Cerebellar cortex (tissue), 1 donor: ENCODE measurements at regions not wholly inside any gene's neighbourhood (a gene's known extent, or its start where the extent isn't known, plus 50 kb on each side); places are given as distances from the start of the nearest gene placed in this dataset.

Source experiments
- DNase-seq: peaks from one replicate; pipeline ENCODE4 v3.0.0-alpha.2; 2015; ENCODE audit warnings: low spot score

DNA sequence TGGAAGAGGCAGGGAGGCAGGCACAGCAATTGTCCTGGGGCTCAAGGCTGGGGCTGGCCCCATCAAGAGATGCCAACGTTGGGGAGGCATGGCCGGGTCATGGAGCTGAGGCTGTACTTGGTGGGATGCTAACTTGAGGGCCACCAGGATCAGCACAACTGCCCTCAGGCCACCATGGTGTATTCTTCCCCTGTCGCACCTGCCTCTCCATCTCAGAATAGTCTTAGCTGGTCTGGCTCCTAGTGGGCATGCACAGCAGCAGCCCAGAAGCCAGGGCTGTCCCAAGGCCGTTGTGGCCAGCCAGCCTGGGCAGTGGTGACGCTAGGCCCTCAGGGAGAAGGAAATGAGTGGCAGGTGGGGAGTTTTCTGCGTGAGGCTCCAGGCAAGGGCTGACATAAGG lies 91.3 kb downstream of the DHCR7 start:
- DNase-seq, result no peak

GRCh38 chr11:71356280-71356876 lies 91.8 kb downstream of the DHCR7 start:
- no peak for DNase-seq

- no peak for DNase-seq
These were observed 92.9 kb downstream of the DHCR7 start for GRCh38 chr11:71355281-71355680.

DNA sequence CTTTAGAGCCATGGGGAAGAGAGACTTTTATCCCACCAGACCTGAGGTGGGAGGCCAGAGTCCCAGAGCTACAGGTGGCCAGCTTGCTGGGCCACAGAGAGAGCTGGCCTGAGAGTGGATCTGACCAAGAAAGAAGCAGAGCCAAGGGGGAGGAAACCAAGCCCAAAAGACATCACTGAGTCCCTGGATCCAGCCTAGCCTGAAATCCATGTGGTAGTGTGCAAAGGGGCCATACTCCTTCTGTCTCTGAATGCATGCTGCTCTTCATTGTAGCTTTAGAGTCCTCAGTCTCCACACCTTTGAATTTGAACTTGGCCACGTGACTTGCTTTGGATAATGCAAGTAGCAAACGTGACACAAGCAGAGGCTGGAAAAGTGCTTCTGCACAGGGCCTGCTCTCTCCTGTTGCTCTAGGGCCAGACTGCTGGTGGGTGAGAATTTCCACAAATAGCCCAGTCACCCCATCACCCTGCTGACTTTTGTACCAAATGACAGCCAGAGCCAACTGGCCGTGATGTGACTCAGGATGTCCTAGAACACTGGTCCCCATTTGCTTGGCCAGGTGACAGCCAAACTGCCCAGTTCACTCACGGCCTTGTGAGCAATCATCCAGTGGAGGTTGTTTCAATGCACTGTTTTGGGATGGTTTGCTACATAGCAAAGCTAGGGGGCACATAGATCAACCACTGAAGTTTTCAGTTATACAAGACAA lies 93.6 kb downstream of the DHCR7 start:
- peak; percentile 43 for DNase-seq

GRCh38 chr11:71352748-71353147 lies 95.4 kb downstream of the DHCR7 start:
- no peak for DNase-seq

- no peak for DNase-seq
These were observed 96.0 kb downstream of the DHCR7 start for GRCh38 chr11:71352226-71352625.

DNA sequence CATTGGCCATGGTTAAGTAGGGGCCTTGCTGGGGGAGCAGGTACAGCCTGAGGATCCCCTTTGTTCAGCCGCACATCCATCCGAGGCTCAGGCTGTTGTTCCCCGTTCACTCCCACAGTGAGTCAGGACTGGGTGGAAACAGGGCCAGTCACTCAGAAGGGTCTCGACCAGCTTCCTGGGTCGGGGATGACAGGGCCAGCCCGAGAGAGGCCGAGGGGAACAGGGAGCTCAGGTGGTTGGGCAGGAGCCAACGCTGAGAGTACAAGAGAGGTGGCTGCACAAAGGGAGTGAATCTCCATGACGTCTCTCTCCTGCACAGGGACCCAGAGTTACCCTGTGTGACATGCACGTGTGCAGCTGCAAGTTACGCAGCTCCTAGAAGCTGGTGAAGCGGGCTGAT lies 97.2 kb upstream of the SHANK2 start:
- DNase-seq, result no peak

DNA sequence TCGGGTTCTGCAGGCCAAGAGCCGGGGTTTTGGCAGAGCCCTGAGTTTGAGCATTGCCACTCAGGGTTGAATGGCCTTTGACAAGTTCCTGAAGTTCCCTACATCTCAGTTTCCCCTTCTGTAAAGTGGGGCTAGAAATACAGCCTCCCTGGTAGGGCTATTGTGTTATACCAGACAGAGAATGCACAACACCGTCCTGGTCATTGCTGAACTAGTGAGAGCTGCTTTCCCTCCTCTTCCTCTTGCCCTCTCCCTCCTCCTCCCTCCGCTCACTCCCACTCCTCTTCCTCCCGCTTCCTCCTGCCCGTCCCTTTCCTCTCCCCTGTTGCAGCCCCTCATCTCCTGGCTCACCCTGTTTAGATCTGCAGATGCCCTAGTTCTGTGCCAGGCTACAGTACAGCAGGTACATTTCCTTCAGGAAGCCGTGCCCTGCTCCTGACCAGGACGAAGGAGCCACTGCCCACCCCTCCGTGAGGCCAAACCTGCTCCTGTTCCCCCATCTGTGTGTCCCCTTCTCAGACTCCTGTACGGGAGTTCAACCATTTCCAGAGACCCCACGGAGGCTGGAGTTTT lies 91.5 kb upstream of the SHANK2 start:
- no peak for DNase-seq

DNA sequence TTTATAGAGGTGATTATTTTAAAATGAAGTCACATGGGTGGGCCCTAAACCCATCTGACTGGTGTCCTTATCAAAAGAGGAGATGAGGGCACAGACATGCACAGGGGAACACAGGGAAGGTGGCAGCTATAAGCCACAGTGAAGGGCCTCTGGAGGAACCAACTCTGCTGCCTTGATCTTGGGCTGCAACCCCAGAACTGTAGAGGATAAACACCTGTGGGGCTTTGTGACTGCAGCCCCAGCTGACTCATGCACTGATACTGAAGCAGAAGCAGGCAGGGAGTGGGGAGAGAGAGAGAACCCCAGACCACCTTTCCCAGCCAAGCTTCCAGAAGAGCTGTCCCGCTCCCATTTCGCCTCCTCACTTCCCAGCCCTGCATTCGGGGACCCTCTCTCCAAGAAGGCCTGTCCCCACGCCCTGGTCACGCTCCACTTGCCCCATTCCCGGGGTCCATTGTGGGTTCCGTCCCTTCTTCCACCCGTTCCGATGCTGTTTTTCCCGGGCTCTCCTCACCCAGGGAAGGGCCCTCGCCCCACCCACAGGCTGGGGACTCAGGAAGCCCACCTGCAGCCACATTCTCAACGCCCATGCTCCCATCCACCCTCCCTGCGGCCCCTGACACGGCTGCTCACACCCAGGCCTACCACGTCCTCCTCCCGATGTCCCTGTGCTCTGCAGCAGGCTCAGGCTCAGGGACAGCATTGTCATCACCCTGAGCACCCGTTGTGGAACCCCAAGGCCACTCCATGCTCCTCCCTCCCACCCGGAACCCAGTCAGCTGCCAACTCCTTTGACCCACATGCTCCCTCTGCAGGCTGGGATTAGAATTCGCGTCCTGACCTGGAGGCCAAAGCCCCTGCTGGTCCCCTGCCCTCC lies 90.8 kb upstream of the SHANK2 start:
- peak; percentile 8 for DNase-seq

- DNase-seq, result no peak
These were observed 89.7 kb upstream of the SHANK2 start for GRCh38 chr11:71342116-71342515.

GRCh38 chr11:71341596-71341995 lies 89.2 kb upstream of the SHANK2 start:
- no peak for DNase-seq

- DNase-seq, result no peak
These were observed 88.8 kb upstream of the SHANK2 start for GRCh38 chr11:71341173-71341572.

DNA sequence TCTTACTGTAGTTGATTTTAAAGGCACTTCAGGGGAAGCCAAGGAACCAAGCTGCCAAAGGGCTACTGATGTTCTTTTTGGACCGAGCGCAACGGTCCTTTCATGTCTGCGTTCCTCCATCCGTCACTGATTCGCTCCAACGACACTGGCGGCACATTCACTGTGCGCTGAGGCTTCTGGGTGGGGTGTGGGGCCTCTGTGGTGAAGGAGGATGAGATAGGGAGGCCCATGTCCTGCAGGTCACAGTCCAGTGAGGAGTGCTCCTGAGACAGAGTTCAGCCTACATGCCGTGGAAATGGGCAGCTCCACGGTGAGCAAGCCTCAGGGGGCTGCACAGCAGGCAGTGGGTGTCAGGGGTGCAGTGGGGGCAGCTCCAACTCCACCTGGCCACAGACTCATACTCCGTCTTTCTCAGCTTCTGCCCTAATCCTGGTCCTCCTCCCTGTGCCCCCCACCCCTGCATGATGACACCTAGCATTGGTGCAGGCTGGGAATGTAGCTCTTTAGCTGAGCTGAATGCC lies 87.8 kb upstream of the SHANK2 start:
- DNase-seq, result no peak

GRCh38 chr11:71339396-71339881 lies 87.1 kb upstream of the SHANK2 start:
- no peak for DNase-seq

DNA sequence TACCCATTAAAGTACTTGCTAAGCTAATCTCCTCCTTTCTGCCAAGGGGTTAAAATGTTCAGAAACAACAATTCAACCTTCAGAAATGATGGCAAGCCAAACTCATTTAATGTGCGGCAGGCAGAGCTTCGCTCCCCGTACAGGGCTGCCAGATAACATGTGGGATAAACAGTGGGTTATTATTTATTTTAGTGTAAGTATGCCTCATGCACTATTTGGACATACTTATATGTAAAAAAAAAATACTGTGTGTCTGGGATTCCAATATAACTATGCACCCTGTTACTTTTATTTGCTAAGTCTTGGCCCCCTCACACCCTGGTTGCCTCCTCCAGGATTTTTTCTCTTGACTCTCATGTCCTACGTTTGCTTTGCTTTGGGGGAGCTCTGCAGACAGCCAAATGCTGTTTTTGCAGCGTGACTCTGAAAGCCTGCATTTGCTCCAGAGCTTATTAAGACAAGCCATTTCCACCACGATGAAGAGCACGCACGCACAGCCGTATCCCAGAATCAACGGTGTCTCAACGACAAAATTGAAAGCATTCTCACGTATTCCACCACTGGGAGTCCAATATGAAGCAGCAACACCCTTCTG lies 86.5 kb upstream of the SHANK2 start:
- no peak for DNase-seq

- no peak for DNase-seq
These were observed 84.8 kb upstream of the SHANK2 start for GRCh38 chr11:71336996-71337754.

DNA sequence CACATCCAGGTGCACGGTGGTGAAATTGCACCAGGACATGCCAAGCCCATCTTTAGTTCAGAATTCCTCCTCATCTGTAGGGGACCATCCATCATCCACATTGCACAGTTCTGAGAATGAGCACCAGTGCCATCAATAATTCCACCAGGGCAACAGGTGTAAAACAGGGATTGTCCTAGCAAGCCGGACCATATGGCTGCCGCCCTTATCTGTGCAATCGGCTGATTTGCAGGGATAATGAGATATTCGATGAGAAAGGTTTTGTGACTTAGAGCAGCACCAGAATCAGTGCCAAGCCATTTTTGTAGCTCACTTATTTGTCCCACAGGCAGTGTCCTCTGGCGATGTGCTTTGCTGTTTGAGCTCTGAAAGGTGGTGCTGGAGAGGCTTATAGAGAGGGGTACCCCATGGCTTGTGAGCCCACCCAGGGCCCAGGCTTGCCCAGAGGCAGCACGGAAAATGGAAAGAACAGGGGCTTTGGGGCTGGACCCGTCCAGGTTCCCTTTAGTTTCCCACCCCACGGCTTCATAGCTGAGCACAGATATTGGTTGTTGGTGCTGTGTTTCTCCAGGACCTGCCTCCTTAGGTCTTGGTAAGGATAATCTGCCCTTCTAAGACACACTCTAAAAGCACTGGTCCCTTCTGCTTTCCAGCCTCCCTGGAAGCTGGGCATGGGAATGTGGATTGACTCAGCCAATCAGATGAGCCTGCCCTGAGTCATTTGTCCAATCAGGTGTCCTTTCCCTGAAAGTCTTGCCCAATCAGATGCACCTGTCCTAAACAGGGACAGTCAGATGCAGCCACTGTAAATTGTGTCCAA lies 84.0 kb upstream of the SHANK2 start:
- no peak for DNase-seq

DNA sequence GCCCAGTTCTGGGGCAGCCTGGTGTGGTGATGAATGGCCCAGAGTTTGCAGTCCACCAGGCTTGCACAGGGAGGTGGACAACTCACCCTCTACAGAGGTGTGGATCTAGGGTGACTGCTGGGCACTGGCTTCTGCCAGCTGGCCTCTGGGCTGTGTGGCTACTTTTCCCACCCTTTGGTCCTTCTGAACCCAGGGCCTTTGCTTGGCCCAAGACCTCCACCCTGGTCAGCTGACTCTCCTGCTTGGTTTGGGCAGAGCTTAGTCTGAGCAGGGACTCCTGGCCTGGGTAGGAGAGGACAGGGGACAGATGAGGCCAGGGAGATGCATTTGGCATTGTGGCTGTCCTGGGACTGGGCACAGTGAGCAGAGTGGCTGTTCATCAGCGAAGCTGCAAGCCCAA lies 83.0 kb upstream of the SHANK2 start:
- no peak for DNase-seq

DNA sequence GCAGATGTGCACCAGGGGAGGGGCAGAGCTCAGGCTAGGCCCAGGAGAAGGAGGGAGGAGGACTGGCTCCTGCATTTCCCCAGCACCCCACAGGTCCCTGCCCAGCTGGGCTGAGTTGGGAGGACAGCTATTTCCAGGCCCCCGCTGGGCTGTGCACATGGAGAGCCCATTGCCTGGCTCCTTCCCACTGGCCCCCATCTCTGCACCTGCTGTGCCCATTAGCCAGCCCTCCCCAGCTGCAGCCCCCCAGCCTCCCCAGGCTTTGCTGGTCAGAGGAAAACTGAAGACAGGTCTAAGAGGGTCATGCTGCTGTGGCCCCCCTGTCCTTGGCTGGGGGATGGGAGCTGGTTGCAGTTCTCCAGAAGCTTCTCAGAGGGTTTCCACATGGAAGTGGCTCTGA lies 81.8 kb upstream of the SHANK2 start:
- DNase-seq, result no peak

DNA sequence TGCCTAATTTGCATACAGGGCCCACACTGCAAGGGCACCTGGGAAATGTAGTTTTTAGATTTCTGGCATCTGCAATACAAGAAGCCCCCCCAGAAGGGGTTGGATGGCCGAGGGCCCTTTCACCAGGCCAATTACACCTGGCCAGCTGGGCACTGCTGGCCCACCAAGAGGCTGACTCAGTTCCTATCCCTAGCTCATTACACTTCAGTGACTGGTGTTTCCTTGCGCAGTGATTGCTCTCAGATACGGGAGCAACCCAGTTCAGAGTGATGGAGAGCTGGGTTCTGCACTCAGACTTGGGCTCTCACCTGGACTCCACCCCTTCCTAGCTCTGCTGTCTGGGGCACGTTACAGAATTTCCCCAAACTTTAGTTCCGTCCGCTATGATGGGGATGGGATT lies 81.1 kb upstream of the SHANK2 start:
- DNase-seq, result no peak
